HL-60 (cell line): ENCODE measurements at regions not wholly inside any gene's neighbourhood (a gene's known extent, or its start where the extent isn't known, plus 50 kb on each side); places are given as distances from the start of the nearest gene placed in this dataset.
"Not testable (repeated sequence)": the region's sequence is repeated elsewhere in the genome, so short reads cannot be mapped to it uniquely, and the experiment has no call there.

Experiments
- DNase-seq, 2 experiments: peaks; one replicate each; pipeline ENCODE4 v3.0.0-alpha.2; 2010 to 2020; ENCODE audit warnings: low read depth in 1 of 2, low spot score in 1 of 2
- H3K27ac ChIP-seq: fragments of 250-450 bp; sonication (Bioruptor Pico); replicated peaks from 2 replicates; pipeline ENCODE4 v1.5.1; 2020; ENCODE audit warnings: mild to moderate bottlenecking, moderate library complexity
- H3K27me3 ChIP-seq: fragments of 250-450 bp; sonication (Bioruptor Pico); 2 replicates; pipeline ENCODE4 v1.5.1; 2021; ENCODE audit warnings: mild to moderate bottlenecking, moderate library complexity; ENCODE audit not compliant: insufficient read depth, poor library complexity, severe bottlenecking
- H3K4me3 ChIP-seq: replicated peaks from 2 replicates; pipeline ENCODE4 v1.5.1; 2011; ENCODE audit warnings: mild to moderate bottlenecking, control low read depth, low read length; ENCODE audit not compliant: insufficient read depth

DNA sequence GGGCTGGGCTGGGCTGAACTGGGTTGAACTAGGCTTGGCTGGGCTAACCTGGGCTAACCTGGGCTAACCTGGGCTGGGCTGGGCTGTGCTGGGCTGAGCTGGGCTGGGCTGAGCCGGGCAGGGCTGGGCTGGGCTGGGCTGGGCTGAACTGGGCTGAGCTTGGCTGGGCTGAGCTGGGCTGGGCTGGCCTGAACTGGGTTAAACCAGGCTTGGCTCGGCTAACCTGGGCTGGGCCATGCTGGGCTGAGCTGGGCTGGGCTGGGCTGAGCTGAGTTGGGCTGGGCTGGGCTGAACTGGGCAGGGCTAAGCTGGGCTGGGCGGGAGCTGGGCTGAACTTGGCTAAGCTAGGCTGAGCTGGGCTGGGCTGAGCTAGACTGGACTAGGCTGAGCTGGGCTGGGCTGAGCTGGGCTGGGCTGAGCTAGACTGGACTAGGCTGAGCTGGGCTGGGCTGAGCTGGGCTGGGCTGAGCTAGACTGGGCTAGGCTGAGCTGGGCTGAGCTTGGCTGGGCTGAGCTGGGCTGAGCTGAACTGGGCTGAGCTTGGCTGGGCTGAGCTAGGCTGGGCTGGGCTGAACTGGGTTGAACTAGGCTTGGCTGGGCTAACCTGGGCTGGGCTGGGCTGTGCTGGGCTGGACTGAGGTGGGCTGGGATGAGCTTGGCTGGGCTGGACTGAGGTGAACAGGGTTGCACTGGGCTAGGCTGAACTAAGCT is 49.9 kb upstream of the GPC1 start:
- H3K27ac ChIP-seq, H3K27me3 ChIP-seq, H3K4me3 ChIP-seq, DNase-seq: not testable (repeated sequence)
